CD14-positive monocyte (primary cell): ENCODE measurements at regions not wholly inside any gene's neighbourhood (a gene's known extent, or its start where the extent isn't known, plus 50 kb on each side); places are given as distances from the start of the nearest gene placed in this dataset.

Source experiments
- DNase-seq, 3 donors: peaks; one replicate each; pipeline ENCODE4 v3.0.0-alpha.2; 2011 to 2022
- H2AFZ ChIP-seq: 2 replicates; pipeline ENCODE4 v1.6.0; 2012; ENCODE audit warnings: mild to moderate bottlenecking, low read depth, low read length, inconsistent platforms; ENCODE audit not compliant: insufficient read depth, poor library complexity, severe bottlenecking
- H3K27ac ChIP-seq, 2 donors: 1 replicate in 1 of 2; 2 replicates in 1 of 2; pipeline ENCODE4 v1.5.1; 2012 to 2013; ENCODE audit warnings: low read length in 2 of 2, control low read depth in 1 of 2, inconsistent platforms in 1 of 2, low read depth in 1 of 2, mild to moderate bottlenecking in 1 of 2
- H3K27me3 ChIP-seq, 2 donors: one replicate each; pipeline versions ENCODE4 v1.6.0 to v1.6.1; 2011 to 2013; ENCODE audit warnings: low read length in 2 of 2; ENCODE audit not compliant: control insufficient read depth in 2 of 2, insufficient read depth in 2 of 2
- H3K36me3 ChIP-seq, 2 donors: replicated peaks in 1 of 2; 1 replicate in 1 of 2; 2 replicates in 1 of 2; pipeline versions ENCODE4 v1.5.1 to v1.6.1; 2012 to 2013; ENCODE audit warnings: low read length in 2 of 2, control low read depth in 1 of 2, inconsistent platforms in 1 of 2, mild to moderate bottlenecking in 1 of 2; ENCODE audit not compliant: insufficient read depth in 2 of 2, control insufficient read depth in 1 of 2
- H3K4me1 ChIP-seq, 2 donors: 1 replicate in 1 of 2; 2 replicates in 1 of 2; pipeline versions ENCODE4 v1.5.1 to v1.6.1; 2012 to 2013; ENCODE audit warnings: low read length in 2 of 2, control low read depth in 1 of 2, inconsistent platforms in 1 of 2, mild to moderate bottlenecking in 1 of 2, moderate library complexity in 1 of 2; ENCODE audit not compliant: insufficient read depth in 2 of 2, control insufficient read depth in 1 of 2
- H3K4me2 ChIP-seq: replicated peaks from 2 replicates; pipeline ENCODE3; 2012; ENCODE audit warnings: low read length, moderate library complexity, mild to moderate bottlenecking; ENCODE audit not compliant: poor library complexity, severe bottlenecking; ENCODE audit errors: extremely low read depth
- H3K4me3 ChIP-seq, 3 experiments: fragments of 200-600 bp in 1 of 3; sonication (generic) in 1 of 3; replicated peaks in 1 of 3; 1 replicate in 2 of 3; 2 replicates in 1 of 3; pipeline ENCODE4 v1.5.1; 2011 to 2013; ENCODE audit warnings: low read length in 3 of 3, mild to moderate bottlenecking in 3 of 3, control low read depth in 2 of 3, low read depth in 2 of 3, inconsistent platforms in 1 of 3, moderate library complexity in 1 of 3
- H3K79me2 ChIP-seq: 2 replicates; pipeline ENCODE4 v1.6.0; 2012; ENCODE audit warnings: mild to moderate bottlenecking, control low read depth, inconsistent platforms, low read length, moderate library complexity; ENCODE audit not compliant: insufficient read depth
- H3K9ac ChIP-seq: 2 replicates; pipeline ENCODE4 v1.6.0; 2017; ENCODE audit warnings: low read length, mild to moderate bottlenecking; ENCODE audit not compliant: insufficient read depth, poor library complexity, severe bottlenecking
- H3K9me3 ChIP-seq, 2 donors: replicated peaks in 1 of 2; 1 replicate in 1 of 2; 2 replicates in 1 of 2; pipeline versions ENCODE4 v1.5.1 to v1.6.1; 2012 to 2013; ENCODE audit warnings: low read length in 2 of 2, control low read depth in 1 of 2; ENCODE audit not compliant: control insufficient read depth in 1 of 2, insufficient read depth in 1 of 2
- H4K20me1 ChIP-seq: 2 replicates; pipeline ENCODE4 v1.6.0; 2012; ENCODE audit warnings: mild to moderate bottlenecking, low read length, control low read depth, moderate library complexity; ENCODE audit not compliant: insufficient read depth
- H3K27ac Mint-ChIP-seq, 7 donors: one replicate each; pipeline ENCODE4 v1.8.0; 2020; ENCODE audit warnings: mild to moderate bottlenecking in 7 of 7, mixed read lengths in 7 of 7, moderate library complexity in 6 of 7, inconsistent platforms in 2 of 7
- H3K27me3 Mint-ChIP-seq, 3 donors: one replicate each; pipeline ENCODE4 v1.8.0; 2021 to 2022; ENCODE audit warnings: low read depth in 3 of 3, mild to moderate bottlenecking in 3 of 3, mixed read lengths in 3 of 3, moderate library complexity in 3 of 3, inconsistent platforms in 1 of 3
- H3K36me3 Mint-ChIP-seq, 2 donors: one replicate each; pipeline ENCODE4 v1.8.0; 2020; ENCODE audit warnings: mixed read lengths in 2 of 2, inconsistent platforms in 1 of 2, mild to moderate bottlenecking in 1 of 2
- H3K4me1 Mint-ChIP-seq: one replicate; pipeline ENCODE4 v1.8.0; 2020; ENCODE audit warnings: mild to moderate bottlenecking, mixed read lengths
- H3K4me3 Mint-ChIP-seq, 2 donors: one replicate each; pipeline ENCODE4 v1.8.0; 2020; ENCODE audit warnings: mild to moderate bottlenecking in 2 of 2, mixed read lengths in 2 of 2, moderate library complexity in 1 of 2
- H3K9me3 Mint-ChIP-seq, 7 donors: one replicate each; pipeline ENCODE4 v1.8.0; 2020 to 2022; ENCODE audit warnings: mixed read lengths in 7 of 7, mild to moderate bottlenecking in 6 of 7, moderate library complexity in 6 of 7, inconsistent platforms in 2 of 7
- CTCF ChIP-seq: fragments of 200-600 bp; IDR thresholded peaks from one replicate; pipeline ENCODE4 v1.8.0; 2022; ENCODE audit warnings: antibody characterized with exemption, mild to moderate bottlenecking
- WGBS: methylation state at CpG from one replicate; pipeline ENCODE4 v1.1.5; 2013; ENCODE audit warnings: missing lambda C conversion rate; ENCODE audit not compliant: insufficient coverage; 5-methylcytosine and 5-hydroxymethylcytosine counted together
- intact Hi-C, 2 donors: fragments of 100-400 bp; cut with micrococcal nuclease; formaldehyde crosslinking; loops; one replicate each; pipeline versions ENCODE4 v1.15.0 to v1.15.1; 2023

DNA sequence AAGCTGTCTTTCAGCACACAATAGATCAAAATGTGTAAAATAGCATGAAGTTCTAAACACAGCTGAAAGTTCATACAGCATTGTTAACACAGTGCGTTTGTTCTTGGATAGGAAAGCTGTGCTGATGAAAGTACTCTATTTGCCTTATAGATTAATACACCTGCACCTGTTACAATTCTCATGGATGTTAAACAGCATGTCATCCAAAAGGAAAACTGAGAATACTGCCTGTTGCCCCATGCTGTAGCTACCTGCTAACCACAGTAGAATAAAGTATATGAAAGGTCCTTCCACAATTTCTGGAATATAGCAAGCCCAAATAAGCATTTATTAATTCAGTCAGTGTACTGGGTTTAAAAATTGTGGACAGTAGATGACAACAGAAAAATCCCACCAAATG is 166.7 kb upstream of the DTNA start:
- no peak overlapping the region for H3K27ac Mint-ChIP-seq
- no peaks in the 10 kb centered on the region for H3K9me3 ChIP-seq
- H3K4me1 ChIP-seq: no peaks in the 10 kb centered on the region
- H3K9me3 Mint-ChIP-seq: peaks cover 0 to 4% (median 0%) of the 10 kb centered on the region in 7 donors
- no peak for TF ChIP-seq CTCF
- H4K20me1 ChIP-seq: no peaks in the 10 kb centered on the region
- no peak overlapping the region for H3K4me3 ChIP-seq
- WGBS: no CpG with 5 or more reads among the region's 1 CpG
- no peak overlapping the region for H3K4me2 ChIP-seq
- no peaks in the 10 kb centered on the region for H3K4me1 Mint-ChIP-seq
- H3K79me2 ChIP-seq: no peaks in the 10 kb centered on the region
- H3K27ac ChIP-seq: no peak overlapping the region
- H3K36me3 Mint-ChIP-seq: no peaks in the 10 kb centered on the region
- intact Hi-C loops: no loop called here
- no peak for DNase-seq
- H3K9ac ChIP-seq: no peak overlapping the region
- no peaks in the 10 kb centered on the region for H3K36me3 ChIP-seq
- peaks cover 0 to 2% (median 0%) of the 10 kb centered on the region in 3 donors for H3K27me3 Mint-ChIP-seq
- H3K4me3 Mint-ChIP-seq: no peak overlapping the region
- no peak overlapping the region for H2AFZ ChIP-seq
- no peaks in the 10 kb centered on the region for H3K27me3 ChIP-seq

- TF ChIP-seq CTCF: no peak
- no peaks in the 10 kb centered on the region for H3K9me3 ChIP-seq
- no peaks in the 10 kb centered on the region for H3K79me2 ChIP-seq
- peaks cover 0 to 2% (median 1%) of the 10 kb centered on the region in 3 donors for H3K27me3 Mint-ChIP-seq
- H2AFZ ChIP-seq: no peak overlapping the region
- H3K27me3 ChIP-seq: peaks cover 0 to 2% of the 10 kb centered on the region in 2 donors
- no peaks in the 10 kb centered on the region for H3K36me3 Mint-ChIP-seq
- H3K4me3 ChIP-seq: no peak overlapping the region
- no peak overlapping the region for H3K4me2 ChIP-seq
- no peaks in the 10 kb centered on the region for H3K4me1 Mint-ChIP-seq
- no peaks in the 10 kb centered on the region for H4K20me1 ChIP-seq
- intact Hi-C loops: no loop called here
- no peaks in the 10 kb centered on the region for H3K4me1 ChIP-seq
- H3K36me3 ChIP-seq: no peaks in the 10 kb centered on the region
- H3K9ac ChIP-seq: no peak overlapping the region
- no CpG with 5 or more reads among the region's 1 CpG for WGBS
- DNase-seq: no peak
- no peak overlapping the region for H3K4me3 Mint-ChIP-seq
- H3K27ac ChIP-seq: no peak overlapping the region
- peaks cover 0 to 4% (median 0%) of the 10 kb centered on the region in 7 donors for H3K9me3 Mint-ChIP-seq
- no peak overlapping the region for H3K27ac Mint-ChIP-seq
Observed at GRCh38 chr18:34543945-34544344, 166.2 kb upstream of the DTNA start.
